Effector memory CD4-positive, alpha-beta T cell (primary cell): ENCODE measurements at regions not wholly inside any gene's neighbourhood (a gene's known extent, or its start where the extent isn't known, plus 50 kb on each side); places are given as distances from the start of the nearest gene placed in this dataset.

ENCODE experiments used
- DNase-seq, 3 donors: peaks; one replicate each; pipeline ENCODE4 v3.0.0-alpha.2; 2020
- H3K27ac ChIP-seq: 2 replicates; pipeline ENCODE4 v1.7.0; 2013; ENCODE audit warnings: mild to moderate bottlenecking, low read length, moderate library complexity; ENCODE audit not compliant: insufficient read depth, poor library complexity, severe bottlenecking
- H3K27me3 ChIP-seq: replicated peaks from 2 replicates; pipeline ENCODE4 v1.7.0; 2013; ENCODE audit warnings: mild to moderate bottlenecking, low read length; ENCODE audit not compliant: insufficient read depth, control insufficient read depth, poor library complexity, severe bottlenecking
- H3K36me3 ChIP-seq: 2 replicates; pipeline ENCODE4 v1.7.0; 2013; ENCODE audit warnings: mild to moderate bottlenecking, low read length, moderate library complexity; ENCODE audit not compliant: control insufficient read depth, insufficient read depth
- H3K4me1 ChIP-seq: 2 replicates; pipeline ENCODE4 v1.7.0; 2013; ENCODE audit warnings: low read length, mild to moderate bottlenecking; ENCODE audit not compliant: control insufficient read depth, insufficient read depth, poor library complexity, severe bottlenecking
- H3K4me3 ChIP-seq: 2 replicates; pipeline ENCODE4 v1.7.0; 2013; ENCODE audit warnings: low read length, low read depth, mild to moderate bottlenecking; ENCODE audit not compliant: insufficient read depth, poor library complexity, severe bottlenecking
- H3K9me3 ChIP-seq: 2 replicates; pipeline ENCODE4 v1.7.0; 2013; ENCODE audit warnings: mild to moderate bottlenecking, low read length, moderate library complexity; ENCODE audit not compliant: control insufficient read depth

DNA sequence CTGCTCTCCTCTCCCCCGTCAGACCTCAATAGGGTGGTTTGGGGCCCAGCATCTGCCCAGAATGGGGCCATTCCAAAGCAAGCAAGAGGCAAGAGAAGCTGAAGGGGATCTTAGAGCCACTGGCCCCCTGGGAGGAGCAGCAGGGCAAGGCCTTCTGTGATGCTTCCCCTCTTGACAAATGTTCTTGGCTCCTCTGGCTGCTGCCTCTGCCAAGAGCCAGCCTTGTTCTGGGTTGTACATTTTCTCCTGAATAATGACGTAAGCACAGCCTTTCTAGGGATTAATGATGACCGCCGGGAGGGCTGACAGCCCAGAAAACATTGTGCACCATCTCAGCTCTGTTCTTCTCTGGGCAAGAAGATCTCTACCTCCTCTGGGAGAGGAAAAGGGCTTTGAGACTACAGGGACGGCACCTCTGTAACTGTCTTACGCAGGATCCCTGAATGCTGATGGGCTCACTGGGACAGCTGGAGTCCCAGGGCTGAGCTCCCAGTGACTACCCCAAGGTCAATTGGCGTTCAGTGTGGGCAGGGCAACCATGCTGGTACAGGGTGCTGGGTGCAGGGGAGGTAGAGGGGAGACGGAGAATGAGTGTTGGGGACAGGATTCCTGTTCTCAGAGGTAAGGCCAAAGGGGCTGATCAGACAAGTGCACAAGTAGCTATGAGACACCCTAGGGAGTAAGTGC lies 253.3 kb downstream of the FAM43A start:
- DNase-seq, result no peak
- Histone ChIP-seq H3K36me3 (no peaks in the 10 kb centered on the region), H3K9me3 (no peaks in the 10 kb centered on the region), H3K27me3 (no peaks in the 10 kb centered on the region), H3K4me3 (no peak overlapping the region), H3K27ac (no peak overlapping the region), H3K4me1 (no peaks in the 10 kb centered on the region)

DNA sequence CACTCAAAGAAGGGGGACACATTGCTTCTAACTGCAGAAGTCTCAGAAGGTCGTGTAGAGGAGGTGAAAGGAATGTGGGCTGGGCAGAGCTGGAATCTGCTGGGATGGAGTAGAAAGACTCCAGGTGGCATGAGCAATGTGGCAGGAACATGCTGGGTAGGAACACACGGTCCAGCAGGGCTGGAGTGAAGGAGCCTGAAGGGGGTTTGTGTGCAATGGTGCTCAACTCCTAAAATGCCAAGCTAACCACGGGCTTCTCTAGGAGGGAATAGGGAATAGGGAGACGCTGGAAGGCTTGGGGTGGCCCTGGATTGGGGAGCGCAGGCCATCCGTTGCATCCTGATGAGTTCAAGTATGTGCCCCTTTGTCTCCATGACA lies 253.8 kb downstream of the FAM43A start:
- Histone ChIP-seq H3K27ac (no peak overlapping the region), H3K36me3 (no peaks in the 10 kb centered on the region), H3K4me1 (no peaks in the 10 kb centered on the region), H3K27me3 (no peaks in the 10 kb centered on the region), H3K9me3 (no peaks in the 10 kb centered on the region), H3K4me3 (no peak overlapping the region)
- no peak for DNase-seq

GRCh38 chr3:194939949-194940770 lies 254.5 kb downstream of the FAM43A start:
- Histone ChIP-seq H3K27me3 (no peaks in the 10 kb centered on the region), H3K4me1 (no peaks in the 10 kb centered on the region), H3K4me3 (no peak overlapping the region), H3K36me3 (no peaks in the 10 kb centered on the region), H3K27ac (no peak overlapping the region), H3K9me3 (no peaks in the 10 kb centered on the region)
- DNase-seq, result no peak

- Histone ChIP-seq H3K9me3 (no peaks in the 10 kb centered on the region), H3K4me3 (no peak overlapping the region), H3K27me3 (no peaks in the 10 kb centered on the region), H3K4me1 (no peaks in the 10 kb centered on the region), H3K36me3 (no peaks in the 10 kb centered on the region), H3K27ac (no peak overlapping the region)
- no peak for DNase-seq
Measured at GRCh38 chr3:194941360-194941955, 255.8 kb downstream of the FAM43A start.

DNA sequence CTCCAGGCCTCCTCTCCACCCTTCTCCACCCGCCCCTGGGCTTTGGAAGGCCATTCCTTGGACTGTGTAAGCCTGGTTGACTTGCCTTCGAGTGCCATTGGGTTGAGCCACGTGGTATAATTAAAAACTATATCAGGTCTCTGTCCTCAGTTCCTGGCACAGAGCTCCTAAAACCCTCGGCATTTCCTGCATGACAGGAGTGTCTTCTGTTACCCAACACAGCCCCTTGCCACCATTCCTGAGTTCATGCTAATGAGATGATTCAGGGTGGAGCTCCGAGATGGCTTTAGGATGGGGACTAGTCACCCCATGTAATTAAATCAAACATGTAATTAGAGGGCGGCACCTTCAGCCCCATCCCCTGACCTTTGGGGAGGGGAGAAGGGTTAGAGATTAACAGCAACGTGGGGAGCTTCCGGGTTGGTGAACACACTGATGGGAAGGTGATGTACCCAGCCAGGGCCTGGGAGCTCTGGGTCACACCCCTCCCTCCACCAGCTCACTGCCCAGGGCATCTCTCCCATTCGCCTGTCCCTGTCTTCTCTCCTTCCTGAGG lies 256.4 kb downstream of the FAM43A start:
- no peak for DNase-seq
- Histone ChIP-seq H3K27ac (no peak overlapping the region), H3K9me3 (no peaks in the 10 kb centered on the region), H3K4me1 (no peaks in the 10 kb centered on the region), H3K36me3 (no peaks in the 10 kb centered on the region), H3K4me3 (no peak overlapping the region), H3K27me3 (no peaks in the 10 kb centered on the region)

DNA sequence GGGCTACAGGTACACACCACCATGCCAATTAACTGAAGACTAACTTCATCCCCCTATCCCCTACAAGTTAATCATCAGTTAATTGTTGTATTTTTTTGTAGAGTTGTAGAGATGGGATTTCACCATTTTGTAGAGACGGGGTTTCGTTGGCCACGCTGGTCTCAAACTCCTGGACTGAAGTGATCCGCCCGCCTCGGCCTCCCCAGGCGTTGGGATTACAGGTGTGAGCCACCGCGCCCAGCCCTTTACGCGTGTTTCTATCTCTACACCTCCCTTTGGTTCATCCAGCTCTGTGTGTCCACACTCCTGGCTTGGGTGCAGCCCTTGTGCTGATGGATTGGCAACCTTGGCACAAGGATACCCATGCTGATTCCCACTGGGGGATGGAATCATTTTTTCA lies 258.8 kb downstream of the FAM43A start:
- Histone ChIP-seq H3K36me3 (no peaks in the 10 kb centered on the region), H3K4me1 (no peaks in the 10 kb centered on the region), H3K4me3 (no peak overlapping the region), H3K27ac (no peak overlapping the region), H3K27me3 (no peaks in the 10 kb centered on the region), H3K9me3 (no peaks in the 10 kb centered on the region)
- DNase-seq, result no peak

- H3K4me1 ChIP-seq, result no peaks in the 10 kb centered on the region
- no peaks in the 10 kb centered on the region for H3K27me3 ChIP-seq
- H3K36me3 ChIP-seq, result no peaks in the 10 kb centered on the region
- no peak for DNase-seq
- no peak overlapping the region for H3K27ac ChIP-seq
- no peaks in the 10 kb centered on the region for H3K9me3 ChIP-seq
- H3K4me3 ChIP-seq, result no peak overlapping the region
Measured at GRCh38 chr3:194945508-194945907, 259.8 kb downstream of the FAM43A start.

GRCh38 chr3:194946091-194946490 lies 260.4 kb downstream of the FAM43A start:
- H3K27ac ChIP-seq, result no peak overlapping the region

DNA sequence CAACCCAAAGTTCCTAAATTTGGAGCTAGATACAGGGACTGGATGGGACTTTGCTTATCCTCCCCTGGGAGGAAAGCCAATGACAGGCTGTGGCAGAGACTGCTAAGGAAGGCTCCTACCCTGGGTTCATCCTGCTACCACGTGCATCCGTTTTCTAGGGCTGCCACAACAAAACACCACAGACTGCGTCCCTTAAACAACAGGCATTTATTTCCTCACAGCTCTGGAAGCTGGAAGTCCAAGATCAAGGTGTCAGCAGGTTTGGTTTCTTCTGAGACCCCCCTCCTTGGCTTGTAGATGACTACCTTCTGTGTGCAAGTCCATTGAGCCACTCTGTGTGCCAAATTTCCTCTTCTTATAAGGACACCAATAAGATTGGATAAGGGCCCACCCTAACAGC lies 263.9 kb downstream of the FAM43A start:
- no peak overlapping the region for H3K4me3 ChIP-seq
- DNase-seq, result no peak
- no peaks in the 10 kb centered on the region for H3K9me3 ChIP-seq
- no peaks in the 10 kb centered on the region for H3K36me3 ChIP-seq
- H3K4me1 ChIP-seq, result no peaks in the 10 kb centered on the region
- no peaks in the 10 kb centered on the region for H3K27me3 ChIP-seq
- H3K27ac ChIP-seq, result no peak overlapping the region

More at GRCh38 chr3:194946091-194946490, 260.4 kb downstream of the FAM43A start:
- H3K36me3 ChIP-seq, result no peaks in the 10 kb centered on the region
- H3K4me3 ChIP-seq, result no peak overlapping the region
- no peak for DNase-seq
- H3K9me3 ChIP-seq, result no peaks in the 10 kb centered on the region
- H3K27me3 ChIP-seq, result no peaks in the 10 kb centered on the region
- H3K4me1 ChIP-seq, result no peaks in the 10 kb centered on the region
